HG03280 (cell line): ENCODE measurements at regions not wholly inside any gene's neighbourhood (a gene's known extent, or its start where the extent isn't known, plus 50 kb on each side); places are given as distances from the start of the nearest gene placed in this dataset.
"Not testable (repeated sequence)": the region's sequence is repeated elsewhere in the genome, so short reads cannot be mapped to it uniquely, and the experiment has no call there.

Experiments
- ATAC-seq: cut with Tn5 transposase; IDR thresholded peaks from one replicate; pipeline ENCODE4 v1.9.1; 2021; ENCODE audit warnings: mild to moderate bottlenecking, moderate library complexity; ENCODE audit not compliant: unreplicated experiment

DNA sequence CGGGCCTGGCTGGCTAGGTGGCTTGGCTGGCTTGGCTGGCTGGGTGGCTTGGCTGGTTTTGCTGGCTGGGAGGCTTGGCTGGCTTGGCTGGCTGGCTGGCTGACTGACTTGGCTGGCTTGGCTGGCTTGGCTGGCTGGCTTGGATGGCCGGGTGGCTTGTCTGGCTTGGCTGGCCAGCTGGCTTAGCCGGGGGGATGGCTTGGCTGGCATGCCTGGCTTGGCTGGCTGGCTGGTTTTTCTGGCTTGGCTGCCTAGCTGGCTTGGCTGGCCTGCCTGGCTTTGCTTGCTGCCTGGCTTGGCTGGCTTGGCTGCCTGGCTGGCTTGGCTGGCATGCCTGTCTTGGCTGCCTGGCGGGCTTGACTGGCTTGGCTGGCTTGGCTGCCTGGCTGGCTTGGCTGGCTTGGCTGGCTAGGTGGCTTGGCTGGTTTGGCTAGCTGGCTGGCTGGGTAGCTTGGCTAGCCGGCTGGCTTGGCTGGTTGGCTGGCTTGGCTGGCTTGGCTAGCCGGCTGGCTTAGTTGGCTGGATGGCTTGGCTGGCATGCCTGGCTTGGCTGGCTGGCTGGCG is 2829.6 kb downstream of the RPIA start:
- not testable (repeated sequence) for ATAC-seq

DNA sequence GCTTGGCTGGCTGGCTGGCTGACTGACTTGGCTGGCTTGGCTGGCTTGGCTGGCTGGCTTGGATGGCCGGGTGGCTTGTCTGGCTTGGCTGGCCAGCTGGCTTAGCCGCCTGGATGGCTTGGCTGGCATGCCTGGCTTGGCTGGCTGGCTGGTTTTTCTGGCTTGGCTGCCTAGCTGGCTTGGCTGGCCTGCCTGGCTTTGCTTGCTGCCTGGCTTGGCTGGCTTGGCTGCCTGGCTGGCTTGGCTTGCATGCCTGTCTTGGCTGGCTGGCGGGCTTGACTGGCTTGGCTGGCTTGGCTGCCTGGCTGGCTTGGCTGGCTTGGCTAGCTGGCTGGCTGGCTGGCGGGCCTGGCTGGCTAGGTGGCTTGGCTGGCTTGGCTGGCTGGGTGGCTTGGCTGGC is 2830.5 kb downstream of the RPIA start:
- ATAC-seq: not testable (repeated sequence)

DNA sequence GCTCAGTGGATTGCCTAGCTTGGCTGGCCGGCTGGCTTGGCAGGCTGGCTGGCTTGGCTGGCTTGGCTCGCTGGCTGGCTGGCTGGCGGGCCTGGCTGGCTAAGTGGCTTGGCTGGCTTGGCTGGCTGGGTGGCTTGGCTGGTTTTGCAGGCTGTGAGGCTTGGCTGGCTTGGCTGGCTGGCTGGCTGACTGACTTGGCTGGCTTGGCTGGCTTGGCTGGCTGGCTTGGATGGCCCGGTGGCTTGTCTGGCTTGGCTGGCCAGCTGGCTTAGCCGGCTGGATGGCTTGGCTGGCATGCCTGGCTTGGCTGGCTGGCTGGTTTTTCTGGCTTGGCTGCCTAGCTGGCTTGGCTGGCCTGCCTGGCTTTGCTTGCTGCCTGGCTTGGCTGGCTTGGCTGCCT is 2831.4 kb downstream of the RPIA start:
- ATAC-seq: not testable (repeated sequence)

DNA sequence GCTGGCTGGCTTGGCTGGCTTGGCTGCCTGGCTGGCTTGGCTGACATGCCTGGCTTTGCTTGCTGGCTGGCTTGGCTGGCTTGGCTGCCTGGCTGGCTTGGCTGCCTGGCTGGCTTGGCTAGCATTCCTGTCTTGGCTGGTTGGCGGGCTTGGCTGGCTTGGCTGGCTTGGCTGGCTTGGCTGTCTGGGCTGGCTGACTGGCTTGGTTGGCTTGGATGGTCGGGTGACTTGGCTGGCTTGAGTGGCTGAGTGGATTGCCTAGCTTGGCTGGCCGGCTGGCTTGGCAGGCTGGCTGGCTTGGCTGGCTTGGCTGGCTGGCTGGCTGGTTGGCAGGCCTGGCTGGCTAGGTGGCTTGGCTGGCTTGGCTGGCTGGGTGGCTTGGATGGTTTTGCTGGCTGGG is 2832.3 kb downstream of the RPIA start:
- ATAC-seq: not testable (repeated sequence)

DNA sequence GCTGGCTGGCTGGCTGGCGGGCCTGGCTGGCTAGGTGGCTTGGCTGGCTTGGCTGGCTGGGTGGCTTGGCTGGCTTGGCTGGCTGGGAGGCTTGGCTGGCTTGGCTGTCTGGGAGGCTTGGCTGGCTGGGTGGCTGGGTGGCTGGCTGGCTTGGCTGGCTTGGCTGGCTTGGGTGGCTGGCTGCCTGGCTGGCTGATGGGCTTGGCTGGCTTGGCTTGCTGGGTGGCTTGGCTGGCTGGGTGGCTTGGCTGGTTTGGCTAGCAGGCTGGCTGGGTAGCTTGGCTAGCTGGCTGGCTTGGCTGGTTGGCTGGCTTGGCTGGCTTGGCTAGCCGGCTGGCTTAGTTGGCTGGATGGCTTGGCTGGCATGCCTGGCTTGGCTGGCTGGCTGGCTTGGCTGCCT is 2834.1 kb downstream of the RPIA start:
- ATAC-seq: not testable (repeated sequence)

DNA sequence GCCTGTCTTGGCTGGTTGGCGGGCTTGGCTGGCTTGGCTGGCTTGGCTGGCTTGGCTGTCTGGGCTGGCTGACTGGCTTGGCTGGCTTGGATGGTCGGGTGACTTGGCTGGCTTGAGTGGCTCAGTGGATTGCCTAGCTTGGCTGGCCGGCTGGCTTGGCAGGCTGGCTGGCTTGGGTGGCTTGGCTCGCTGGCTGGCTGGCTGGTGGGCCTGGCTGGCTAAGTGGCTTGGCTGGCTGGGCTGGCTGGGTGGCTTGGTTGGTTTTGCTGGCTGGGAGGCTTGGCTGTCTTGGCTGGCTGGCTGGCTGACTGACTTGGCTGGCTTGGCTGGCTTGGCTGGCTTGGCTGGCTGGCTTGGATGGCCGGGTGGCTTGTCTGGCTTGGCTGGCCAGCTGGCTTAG is 2834.6 kb downstream of the RPIA start:
- not testable (repeated sequence) for ATAC-seq

DNA sequence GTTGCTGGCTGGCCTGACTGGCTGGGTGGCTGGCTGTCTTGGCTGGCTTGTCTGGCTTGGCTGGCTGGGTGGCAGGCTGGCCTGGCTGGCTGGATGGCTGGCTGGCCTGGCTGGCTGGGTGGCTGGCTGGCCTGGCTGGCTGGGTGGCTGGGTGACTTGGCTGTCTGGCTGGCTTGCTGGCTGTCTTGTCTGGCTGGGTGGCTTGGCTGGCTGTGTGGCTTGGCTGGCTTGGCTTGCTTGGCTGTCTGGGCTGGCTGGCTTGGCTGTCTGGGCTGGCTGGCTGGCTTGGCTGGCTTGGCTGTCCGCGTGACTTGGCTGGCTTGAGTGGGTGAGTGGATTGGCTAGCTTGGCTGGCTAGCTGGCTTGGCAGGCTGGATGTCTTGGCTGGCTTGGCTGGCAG is 2835.6 kb downstream of the RPIA start:
- not testable (repeated sequence) for ATAC-seq

DNA sequence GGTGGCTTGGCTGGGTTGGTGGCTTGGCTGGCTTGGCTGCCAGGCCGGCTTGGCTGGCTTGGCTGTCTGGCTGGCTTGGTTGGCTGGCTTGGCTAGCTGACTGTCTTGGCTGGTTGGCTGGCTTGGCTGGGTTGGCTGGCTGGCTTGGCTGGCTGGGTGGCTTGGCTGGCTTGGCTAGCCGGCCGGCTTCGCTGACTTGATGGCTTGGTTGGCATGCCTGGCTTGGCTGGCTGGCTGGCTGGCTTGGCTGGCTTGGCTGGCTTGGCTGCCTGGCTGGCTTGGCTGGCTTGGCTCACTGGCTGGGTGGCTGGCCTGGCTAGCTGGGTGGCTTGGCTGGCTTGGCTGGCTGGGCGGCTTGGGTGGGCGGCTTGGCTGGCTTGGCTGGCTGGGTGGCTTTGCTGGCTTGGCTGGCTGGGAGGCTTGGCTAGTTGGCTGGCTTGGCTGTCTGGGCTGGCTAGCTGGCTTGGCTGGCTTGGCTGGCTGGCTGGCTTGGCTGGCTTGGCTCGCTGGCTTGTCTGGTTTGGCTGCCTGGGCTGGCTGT is 2836.1 kb downstream of the RPIA start:
- ATAC-seq: not testable (repeated sequence)

DNA sequence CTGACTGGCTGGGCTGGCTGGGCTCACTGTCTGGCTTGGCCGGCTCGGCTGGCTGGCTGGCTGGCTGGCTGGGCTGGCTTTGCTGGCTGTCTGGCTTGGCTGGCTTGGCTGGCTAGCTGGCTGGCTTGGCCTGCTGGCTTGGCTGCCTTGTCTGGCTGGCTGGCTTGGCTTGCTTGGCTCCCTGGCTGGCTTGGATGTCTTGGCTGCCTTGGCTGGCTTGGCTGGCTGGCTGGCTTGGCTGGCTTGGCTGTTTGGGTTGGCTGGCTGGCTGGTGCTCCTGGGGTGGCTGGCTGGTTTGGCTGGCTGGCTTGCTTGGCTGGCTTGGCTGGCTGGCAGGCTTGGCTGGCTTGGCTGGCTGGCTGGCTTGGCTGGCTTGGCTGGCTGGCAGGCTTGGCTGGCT is 2836.9 kb downstream of the RPIA start:
- ATAC-seq: not testable (repeated sequence)

DNA sequence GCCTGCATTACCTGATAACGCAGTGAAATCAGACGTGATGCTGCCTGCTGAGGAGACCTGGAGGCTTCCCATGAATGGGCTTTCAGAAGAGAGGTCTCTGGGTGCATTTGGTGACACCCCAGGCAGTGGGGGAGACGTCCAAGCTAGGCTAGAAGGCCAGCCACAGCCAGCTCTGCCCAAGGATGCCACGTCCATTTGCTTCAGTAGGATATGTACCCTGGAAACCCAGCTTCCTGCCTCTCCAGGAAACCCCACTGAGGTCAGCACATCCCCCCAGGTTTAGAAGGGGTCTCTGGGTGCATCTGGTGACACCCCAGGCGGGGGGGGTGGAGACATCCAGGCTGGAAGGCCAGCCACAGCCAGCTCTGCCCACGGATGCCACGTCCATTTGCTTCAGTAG is 2844.6 kb downstream of the RPIA start:
- not testable (repeated sequence) for ATAC-seq

DNA sequence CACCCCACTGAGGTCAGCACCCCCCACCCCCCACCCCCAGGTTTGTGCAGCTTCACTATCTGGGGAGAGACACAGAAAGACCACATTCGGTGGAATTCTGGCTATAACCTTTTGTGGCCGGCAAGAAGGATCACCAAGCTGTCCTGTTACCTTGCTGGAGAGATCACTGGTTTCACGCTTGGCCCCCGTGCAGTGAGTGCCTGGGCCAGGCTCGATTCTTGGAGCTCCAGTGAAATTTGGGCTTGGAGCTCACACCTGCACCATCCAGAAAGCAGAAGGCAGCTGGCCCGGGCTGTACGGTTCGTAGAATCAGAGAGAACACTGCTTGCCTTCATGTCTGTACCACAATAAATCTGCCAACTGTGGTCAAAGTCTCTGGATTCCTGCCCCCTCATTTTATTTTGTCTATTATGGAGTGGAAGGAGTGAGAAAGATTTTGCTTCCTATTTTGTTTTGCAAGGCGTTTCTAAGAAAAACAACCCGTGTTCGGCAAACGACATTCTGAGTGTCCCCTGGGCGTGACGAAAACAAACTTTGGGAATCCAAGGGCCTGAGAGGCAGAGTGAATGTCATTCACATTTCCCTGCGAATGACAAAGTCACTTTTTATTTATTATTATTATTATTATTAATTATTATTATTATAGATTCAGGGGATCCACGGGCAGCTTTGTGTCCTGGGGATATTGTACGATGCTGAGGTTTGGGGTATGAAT is 2845.2 kb downstream of the RPIA start:
- not testable (repeated sequence) for ATAC-seq

DNA sequence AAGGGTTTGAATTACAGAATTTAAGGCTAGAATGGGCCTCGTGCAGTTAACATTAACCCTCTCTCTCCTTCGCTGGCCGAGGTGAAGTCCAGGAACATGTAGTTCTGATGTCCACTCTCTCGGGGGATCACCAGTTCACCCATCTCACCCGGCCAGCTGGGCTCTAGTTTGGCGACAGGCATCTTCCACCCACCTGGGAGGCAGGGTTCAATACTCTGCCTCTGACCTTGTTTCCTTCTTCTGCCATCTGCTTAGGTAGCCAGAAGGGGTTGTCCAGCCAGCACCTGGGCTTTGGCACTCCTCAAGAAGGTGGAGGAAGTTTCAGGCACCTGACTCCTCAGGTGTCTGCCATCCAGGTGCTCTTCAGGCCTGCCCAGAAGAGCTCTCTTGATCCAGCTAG is 2857.8 kb downstream of the RPIA start:
- not testable (repeated sequence) for ATAC-seq

DNA sequence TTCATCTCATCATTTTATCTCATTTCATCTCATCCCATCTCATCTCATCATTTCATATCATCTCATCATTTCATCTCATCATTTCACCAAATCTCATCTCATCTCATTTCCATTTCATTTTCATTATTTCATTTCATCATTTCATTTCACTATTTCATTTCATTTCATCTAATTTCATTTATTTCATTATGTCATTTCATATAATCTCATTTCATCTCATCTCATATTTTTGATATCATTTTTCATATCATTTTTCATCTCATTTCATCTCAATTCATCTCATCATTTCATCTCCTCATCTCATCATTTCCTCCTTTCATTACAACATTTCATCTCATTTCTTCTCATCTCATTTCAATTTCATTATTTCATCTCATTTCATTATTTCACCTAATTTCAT is 2866.8 kb downstream of the RPIA start:
- not testable (repeated sequence) for ATAC-seq

DNA sequence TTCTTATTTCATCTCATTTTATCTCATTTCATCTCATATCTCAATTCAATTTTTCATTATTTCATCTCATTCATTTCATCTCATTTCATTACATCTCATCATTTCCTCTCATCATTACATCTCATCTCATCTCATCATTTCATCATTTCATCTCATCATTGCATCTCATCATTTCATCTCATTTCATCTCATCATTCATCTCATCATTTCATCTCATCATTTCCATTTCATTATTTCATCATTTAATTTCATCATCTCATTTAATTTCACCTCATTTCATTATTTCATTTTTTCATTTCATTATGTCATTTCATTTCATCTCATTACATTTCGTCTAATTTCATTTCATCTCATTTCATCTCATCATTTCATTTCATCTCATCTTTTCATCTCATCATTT is 2867.8 kb downstream of the RPIA start:
- not testable (repeated sequence) for ATAC-seq

DNA sequence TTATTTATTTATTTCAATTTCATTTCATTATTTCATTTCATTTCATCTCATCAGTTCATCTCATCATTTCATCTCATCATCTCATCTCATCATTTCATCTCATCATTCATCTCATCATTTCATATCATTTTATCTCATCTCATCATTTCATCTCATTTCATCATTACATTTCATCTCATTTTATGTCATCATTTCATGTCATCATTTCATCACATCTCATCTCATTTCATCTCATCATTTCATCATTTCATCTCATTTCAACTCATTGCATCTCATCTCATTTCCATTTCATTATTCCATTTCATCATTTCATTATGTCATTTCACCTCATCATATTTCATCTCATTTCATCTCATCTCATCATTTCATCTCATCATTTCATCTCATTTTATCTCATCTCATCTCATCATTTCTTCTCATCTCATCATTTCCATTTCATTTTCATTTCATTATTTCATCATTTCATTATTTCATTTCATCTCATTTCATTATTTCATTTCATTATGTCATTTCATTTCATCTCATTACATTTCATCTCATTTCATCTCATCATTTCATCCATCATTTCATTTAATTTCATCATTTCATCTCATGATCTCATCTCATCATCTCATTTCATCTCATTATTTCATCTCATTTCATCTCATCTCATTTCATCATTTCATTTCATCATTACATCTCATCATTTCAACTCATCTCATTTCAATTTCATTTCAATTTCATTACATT is 2868.6 kb downstream of the RPIA start:
- not testable (repeated sequence) for ATAC-seq

DNA sequence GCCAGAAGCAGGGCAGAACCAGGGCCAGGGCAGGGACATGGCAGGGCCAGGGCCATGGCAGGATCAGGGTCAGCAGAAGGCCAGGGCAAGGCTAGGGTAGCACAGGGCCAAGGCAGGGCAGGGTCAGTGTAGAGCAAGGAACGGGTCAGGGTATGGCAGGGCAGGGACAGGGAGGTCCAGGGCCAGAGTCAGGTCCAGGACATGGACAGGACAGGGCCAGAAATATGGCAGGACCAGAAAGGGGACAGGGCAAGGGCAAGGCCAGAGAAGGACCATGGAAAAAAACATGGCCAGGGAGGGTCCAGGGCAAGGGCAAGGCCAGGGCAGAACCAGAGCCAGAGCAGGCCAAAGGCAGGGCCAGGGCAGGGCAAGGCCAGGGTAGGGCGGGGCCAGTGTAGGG is 2870.7 kb downstream of the RPIA start:
- not testable (repeated sequence) for ATAC-seq

DNA sequence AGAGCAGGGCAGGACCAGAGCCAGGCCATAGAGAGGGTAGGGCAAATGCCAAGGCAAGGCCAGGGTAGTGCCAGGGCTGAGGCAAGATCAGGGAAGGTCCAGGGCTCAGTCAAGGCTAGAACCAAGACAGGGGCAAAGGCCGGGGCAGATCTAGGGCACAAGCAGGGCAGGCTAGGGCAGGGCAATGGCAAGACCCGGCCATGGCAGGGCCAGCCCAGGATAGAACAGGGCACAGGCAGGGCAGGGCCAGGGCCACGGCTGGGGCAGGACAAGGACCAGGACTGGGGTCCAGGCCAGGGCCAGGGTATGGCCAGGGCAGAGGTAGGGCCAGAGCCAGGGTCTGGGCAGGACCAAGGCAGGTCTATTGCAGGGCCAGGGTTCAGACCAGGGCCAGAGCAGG is 2873.2 kb downstream of the RPIA start:
- ATAC-seq: not testable (repeated sequence)

DNA sequence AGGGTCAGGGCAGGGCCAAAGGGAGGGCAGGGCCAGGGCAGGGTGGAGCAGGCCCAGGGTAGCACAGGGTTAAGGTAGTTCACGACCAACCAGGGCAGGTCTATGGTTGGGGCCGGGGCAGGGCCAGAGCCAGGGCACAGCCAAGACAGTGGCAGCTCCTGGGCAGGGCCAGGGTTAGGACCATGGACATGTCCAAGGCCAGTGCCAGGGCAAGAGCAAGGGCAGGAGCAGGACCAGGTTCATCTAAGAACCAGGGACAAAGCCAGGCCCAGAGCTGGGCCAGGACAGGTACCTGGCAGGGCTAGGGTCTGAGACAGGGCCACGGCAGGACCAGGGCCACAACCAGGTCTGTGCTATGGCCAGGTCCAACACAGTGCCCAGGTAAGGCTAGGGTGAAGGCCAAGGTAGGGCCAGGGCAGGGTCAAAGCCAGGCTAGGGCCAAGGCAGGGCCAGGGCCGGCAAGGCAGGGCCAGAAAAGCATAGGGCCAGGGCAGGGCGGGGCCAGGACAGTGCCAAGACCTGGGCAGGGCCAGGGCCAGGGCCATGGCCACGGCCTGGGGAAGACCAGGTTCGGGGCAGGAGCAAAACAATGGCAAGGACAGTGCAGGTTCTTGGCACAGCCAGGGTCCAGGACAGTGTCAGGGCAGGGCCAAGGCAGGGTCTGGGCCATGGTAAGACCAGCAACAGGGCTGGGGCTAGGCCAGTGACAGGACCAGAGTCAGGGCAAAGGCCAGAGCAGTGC is 2874.4 kb downstream of the RPIA start:
- ATAC-seq: not testable (repeated sequence)

DNA sequence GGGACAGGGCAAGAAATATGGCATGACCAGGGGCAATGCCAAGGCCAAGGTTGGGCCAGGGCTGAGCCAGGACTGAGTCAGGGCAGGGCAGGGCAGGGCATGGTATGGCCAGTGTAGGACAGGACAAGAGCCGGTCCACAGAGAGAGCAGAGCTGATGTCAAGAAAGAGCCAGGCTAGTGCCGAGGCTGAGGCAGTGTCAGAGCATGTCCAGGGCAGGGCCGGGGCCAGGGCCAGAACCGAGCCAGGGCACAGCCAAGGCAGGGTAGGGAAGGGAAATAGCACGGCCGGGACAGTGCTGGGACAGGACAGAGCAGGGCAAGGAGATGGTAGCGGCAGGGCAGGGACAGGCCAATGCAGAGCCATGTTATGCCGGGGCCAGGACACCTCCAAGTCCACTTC is 2875.1 kb downstream of the RPIA start:
- not testable (repeated sequence) for ATAC-seq

DNA sequence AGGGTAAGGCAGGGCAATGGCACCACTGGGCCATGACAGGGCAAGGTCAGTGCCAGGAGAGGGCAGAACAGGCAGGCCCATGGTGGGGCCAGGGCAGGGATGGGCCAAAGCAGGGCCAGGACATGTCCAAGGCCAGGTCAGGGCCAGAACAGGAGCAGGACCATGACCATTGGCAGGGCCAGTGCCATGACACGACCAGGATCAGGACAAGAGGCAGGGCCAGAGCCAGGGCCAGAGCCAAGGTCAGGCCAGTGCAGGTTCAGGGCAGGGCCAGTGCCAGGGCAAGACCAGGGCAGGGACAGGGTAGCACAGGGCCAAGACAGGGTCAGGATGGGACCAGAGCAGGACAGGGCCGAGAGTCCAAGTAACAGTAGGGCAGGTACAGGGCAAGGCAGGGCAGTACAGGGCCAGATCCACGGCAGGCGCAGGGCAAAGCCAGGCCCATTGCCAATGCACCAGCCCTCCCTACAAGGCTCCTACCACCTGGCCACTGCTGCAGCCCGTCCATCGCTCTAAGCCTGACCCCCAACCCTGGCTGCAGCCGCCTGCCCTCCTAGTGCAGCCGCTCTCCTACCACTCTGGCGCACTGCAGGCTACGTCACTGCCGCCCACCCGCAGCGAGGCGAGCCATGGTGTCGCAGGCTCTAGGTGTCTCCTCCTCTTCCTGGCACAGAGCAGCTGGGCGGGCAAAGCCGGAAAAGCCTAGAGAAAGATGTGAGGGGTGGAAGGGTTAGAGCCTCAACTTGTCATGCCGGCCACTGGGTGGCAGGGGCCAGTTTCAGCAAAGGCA is 2876.3 kb downstream of the RPIA start:
- ATAC-seq: not testable (repeated sequence)
